ENCODE measurements at regions not wholly inside any gene's neighbourhood (a gene's known extent, or its start where the extent isn't known, plus 50 kb on each side); places are given as distances from the start of the nearest gene placed in this dataset.

- H3K27me3 ChIP-seq (ENCODE audit: control insufficient read depth, insufficient read depth, low read length) = no peaks in the 10 kb centered on the region
- no peak overlapping the region for H3K4me3 ChIP-seq (ENCODE audit: low read depth in 2 of 2, low read length in 2 of 2)
- DNase-seq (ENCODE audit: low read depth, low spot score) = no peak
- CTCF ChIA-PET = no interaction called here
- TF ChIP-seq POLR2AphosphoS5 (IDR thresholded peaks at IDR 0.05; ENCODE audit: low read depth, low read length) (no peak), TCF7L2 (IDR thresholded peaks at IDR 0.05; ENCODE audit: low read depth, low read length) (no peak), SIN3A (IDR thresholded peaks at IDR 0.05; ENCODE audit: borderline replicate concordance, insufficient read depth, low read depth, low read length) (no peak), CTCF (IDR thresholded peaks at IDR 0.05) (no peak), REST (IDR thresholded peaks at IDR 0.05; ENCODE audit: insufficient read depth in 1 of 2, low read depth in 2 of 2, low read length in 1 of 2) (no peak)
- intact Hi-C loops (cut with micrococcal nuclease; ENCODE audit: unreplicated experiment) = no loop called here
- in situ Hi-C loops (cut with HindIII; ENCODE audit: low pct_unique_long_range_greater_than_20kb, low sequenced_read_pairs) = no loop called here
- no TSS peak for BruUV-seq (replicated peaks)
- H3K27ac ChIP-seq (ENCODE audit: low read length) = no peak overlapping the region
- no peaks in the 10 kb centered on the region for H3K36me3 ChIP-seq (ENCODE audit: control insufficient read depth, insufficient read depth, low read length)
- ATAC-seq = no peak
- H3K9me3 ChIP-seq (ENCODE audit: control insufficient read depth, insufficient read depth, low read depth, low read length) = no peaks in the 10 kb centered on the region
- POLR2A ChIA-PET = no interaction called here
- no peaks in the 10 kb centered on the region for H3K4me1 ChIP-seq (ENCODE audit: control insufficient read depth, insufficient read depth, low read length)
Observed at GRCh38 chr14:38074754-38075153, 132.9 kb upstream of the SSTR1 start.

GRCh38 chr14:38078393-38078792 lies 129.3 kb upstream of the SSTR1 start:
- H3K27me3 ChIP-seq (ENCODE audit: control insufficient read depth, insufficient read depth, low read length) = no peaks in the 10 kb centered on the region
- in situ Hi-C loops (cut with HindIII; ENCODE audit: low pct_unique_long_range_greater_than_20kb, low sequenced_read_pairs) (no loop called here), intact Hi-C loops (cut with micrococcal nuclease; ENCODE audit: unreplicated experiment) (no loop called here)
- H3K4me1 ChIP-seq (ENCODE audit: control insufficient read depth, insufficient read depth, low read length) = no peaks in the 10 kb centered on the region
- H3K9me3 ChIP-seq (ENCODE audit: control insufficient read depth, insufficient read depth, low read depth, low read length) = no peaks in the 10 kb centered on the region
- no peak overlapping the region for H3K27ac ChIP-seq (ENCODE audit: low read length)
- ChIA-PET POLR2A (no interaction called here), CTCF (no interaction called here)
- H3K4me3 ChIP-seq (ENCODE audit: low read depth in 2 of 2, low read length in 2 of 2) = no peak overlapping the region
- no peaks in the 10 kb centered on the region for H3K36me3 ChIP-seq (ENCODE audit: control insufficient read depth, insufficient read depth, low read length)
- DNase-seq (ENCODE audit: low read depth, low spot score) (no peak), ATAC-seq (no peak)
- BruUV-seq (replicated peaks) = no TSS peak
- TF ChIP-seq CTCF (IDR thresholded peaks at IDR 0.05) = no peak
- TF ChIP-seq REST (IDR thresholded peaks at IDR 0.05; ENCODE audit: insufficient read depth in 1 of 2, low read depth in 2 of 2, low read length in 1 of 2) = no peak
- no peak for TF ChIP-seq SIN3A (IDR thresholded peaks at IDR 0.05; ENCODE audit: borderline replicate concordance, insufficient read depth, low read depth, low read length)
- no peak for TF ChIP-seq TCF7L2 (IDR thresholded peaks at IDR 0.05; ENCODE audit: low read depth, low read length)
- TF ChIP-seq POLR2AphosphoS5 (IDR thresholded peaks at IDR 0.05; ENCODE audit: low read depth, low read length) = no peak
